ENCODE measurements at regions not wholly inside any gene's neighbourhood (a gene's known extent, or its start where the extent isn't known, plus 50 kb on each side); places are given as distances from the start of the nearest gene placed in this dataset.

GRCh38 chr15:70212286-70212962 is 114.7 kb upstream of the TLE3 start:
- no peak for ATAC-seq (ENCODE audit: low read depth)

More at GRCh38 chr15:70212286-70212962, 114.7 kb upstream of the TLE3 start:
- Histone ChIP-seq H3K4me3 (ENCODE audit: insufficient read depth, low read depth, low read length) (no peak overlapping the region), H4K20me1 (ENCODE audit: insufficient read depth, low read length) (no peaks in the 10 kb centered on the region), H3K18ac (ENCODE audit: low read depth, low read length) (no peak overlapping the region), H2BK20ac (ENCODE audit: low read depth, low read length) (no peak overlapping the region), H4K91ac (ENCODE audit: insufficient read depth, low read depth, low read length) (no peak overlapping the region), H3K56ac (ENCODE audit: extremely low read depth, insufficient read depth, low read length) (no peak overlapping the region), H2BK5ac (ENCODE audit: low read depth, low read length, poor library complexity, severe bottlenecking) (no peak overlapping the region), H3K9me3 (ENCODE audit: control insufficient read depth, insufficient read depth, low read length) (no peaks in the 10 kb centered on the region), H3K14ac (replicated peaks; ENCODE audit: low read depth, low read length) (no peak overlapping the region), H2BK15ac (ENCODE audit: low read depth, low read length) (no peak overlapping the region), H3K27ac (ENCODE audit: insufficient read depth, low read length) (no peak overlapping the region), H3K4ac (ENCODE audit: low read depth, low read length) (no peak overlapping the region), H2AK5ac (ENCODE audit: low read depth, low read length) (no peak overlapping the region), H3K27me3 (ENCODE audit: control insufficient read depth, insufficient read depth, low read length) (peaks cover 63% of the 10 kb centered on the region), H4K5ac (ENCODE audit: low read depth, low read length) (no peak overlapping the region), H4K8ac (ENCODE audit: low read depth in 2 of 2, low read length in 2 of 2) (no peak overlapping the region), H2AK9ac (replicated peaks; ENCODE audit: low read depth, low read length, poor library complexity) (no peak overlapping the region), H3K23ac (ENCODE audit: low read depth, low read length) (no peak overlapping the region), H3K4me1 (ENCODE audit: control insufficient read depth, insufficient read depth, low read length) (no peaks in the 10 kb centered on the region), H2BK120ac (ENCODE audit: low read depth, low read length) (no peak overlapping the region), H2AFZ (replicated peaks; ENCODE audit: low read length, poor library complexity) (peak overlapping the region; percentile 3), H3K9me1 (ENCODE audit: insufficient read depth, low read length) (no peaks in the 10 kb centered on the region), H3K36me3 (ENCODE audit: control insufficient read depth, insufficient read depth, low read length) (no peaks in the 10 kb centered on the region), H3K79me1 (ENCODE audit: low read depth in 1 of 2, low read length in 2 of 2) (no peaks in the 10 kb centered on the region), H3K4me2 (ENCODE audit: low read depth, low read length) (no peak overlapping the region), H3K9ac (ENCODE audit: low read depth, low read length) (no peak overlapping the region)
- intact Hi-C loops (cut with micrococcal nuclease): no loop called here
- TF ChIP-seq RCOR1 (IDR thresholded peaks at IDR 0.05; ENCODE audit: insufficient replicate concordance, low read length) (no peak), FOS (IDR thresholded peaks at IDR 0.05; ENCODE audit: low read depth, low read length) (no peak), NFE2L2 (IDR thresholded peaks at IDR 0.05; ENCODE audit: low read depth, low read length) (no peak)
- POLR2A ChIA-PET (ENCODE audit: unreplicated experiment): no interaction called here
- CTCF ChIA-PET: no interaction called here
- in situ Hi-C loops (cut with MboI; ENCODE audit: low sequenced_read_pairs): no loop called here
- no TSS peak for BruUV-seq (replicated peaks)
- WGBS, 2 experiments (ENCODE audit: extremely low coverage in 2 of 2, insufficient read length in 1 of 2): 73% methylated on average over 13 of the region's 18 CpGs; no CpG with 5 or more reads in 1 of the 2 experiments
- DNase-seq: no peak
- dilution Hi-C loops (cut with HindIII; ENCODE audit: low sequenced_read_pairs, unreplicated experiment): no loop called here
